Neural progenitor cell (in vitro differentiated cells): ENCODE measurements at regions not wholly inside any gene's neighbourhood (a gene's known extent, or its start where the extent isn't known, plus 50 kb on each side); places are given as distances from the start of the nearest gene placed in this dataset.

Experiments
- DNase-seq: peaks from one replicate; pipeline ENCODE4 v3.0.0-alpha.2; 2016; ENCODE audit warnings: low spot score
- H2AFZ ChIP-seq: fragments of 200-600 bp; sonication (generic); replicated peaks from 2 replicates; pipeline ENCODE4 v1.6.1; 2016; ENCODE audit warnings: antibody characterized with exemption
- H3F3A ChIP-seq: fragments of 200-600 bp; sonication (generic); 2 replicates; pipeline ENCODE4 v1.6.1; 2016; ENCODE audit warnings: antibody characterized with exemption, low read depth
- H3K27ac ChIP-seq: fragments of 200-600 bp; sonication (generic); 2 replicates; pipeline ENCODE4 v1.5.1; 2016; ENCODE audit warnings: mild to moderate bottlenecking
- H3K27me3 ChIP-seq: fragments of 200-600 bp; sonication (generic); 2 replicates; pipeline ENCODE4 v1.6.1; 2016; ENCODE audit warnings: mild to moderate bottlenecking, moderate library complexity
- H3K36me3 ChIP-seq: fragments of 200-600 bp; sonication (generic); 2 replicates; pipeline ENCODE4 v1.5.1; 2016
- H3K4me1 ChIP-seq: fragments of 200-600 bp; sonication (generic); 2 replicates; pipeline ENCODE4 v1.6.1; 2016; ENCODE audit warnings: mixed run types
- H3K4me2 ChIP-seq: fragments of 200-600 bp; sonication (generic); 2 replicates; pipeline ENCODE4 v1.6.1; 2016
- H3K4me3 ChIP-seq: fragments of 200-600 bp; sonication (generic); 2 replicates; pipeline ENCODE4 v1.5.1; 2016
- H3K79me2 ChIP-seq: fragments of 200-600 bp; sonication (generic); 2 replicates; pipeline ENCODE4 v1.6.1; 2016; ENCODE audit warnings: low read depth
- H3K9ac ChIP-seq: fragments of 200-600 bp; sonication (generic); 2 replicates; pipeline ENCODE4 v1.6.1; 2016
- H3K9me3 ChIP-seq: fragments of 200-600 bp; sonication (generic); 2 replicates; pipeline ENCODE4 v1.5.1; 2016; ENCODE audit warnings: low read depth
- H4K20me1 ChIP-seq: fragments of 200-600 bp; sonication (generic); 2 replicates; pipeline ENCODE4 v1.6.1; 2016; ENCODE audit warnings: low read depth
- H3K27ac Mint-ChIP-seq: 3 replicates; pipeline ENCODE4 v1.8.0; 2021; ENCODE audit warnings: mixed read lengths
- H3K27me3 Mint-ChIP-seq: 2 replicates; pipeline ENCODE4 v1.8.0; 2022; ENCODE audit warnings: low read depth, mild to moderate bottlenecking, inconsistent platforms, moderate library complexity, mixed read lengths; ENCODE audit not compliant: insufficient read depth
- H3K36me3 Mint-ChIP-seq: 3 replicates; pipeline ENCODE4 v1.8.0; 2021; ENCODE audit warnings: mixed read lengths
- H3K4me1 Mint-ChIP-seq: 3 replicates; pipeline ENCODE4 v1.8.0; 2021; ENCODE audit warnings: mixed read lengths
- H3K4me3 Mint-ChIP-seq: 3 replicates; pipeline ENCODE4 v1.8.0; 2021; ENCODE audit warnings: mild to moderate bottlenecking, moderate library complexity, mixed read lengths
- H3K9me3 Mint-ChIP-seq: 3 replicates; pipeline ENCODE4 v1.8.0; 2020; ENCODE audit warnings: mixed read lengths
- CTCF ChIP-seq: fragments of 200-600 bp; sonication (generic); IDR thresholded peaks from 2 replicates; pipeline ENCODE4 v1.5.1; 2017; ENCODE audit warnings: antibody characterized with exemption, mild to moderate bottlenecking
- EZH2 ChIP-seq: fragments of 200-600 bp; sonication (generic); IDR thresholded peaks from 2 replicates; pipeline ENCODE4 v1.6.1; 2017; ENCODE audit warnings: antibody characterized with exemption, mild to moderate bottlenecking, moderate library complexity
- EZH2phosphoT487 ChIP-seq: fragments of 200-600 bp; sonication (generic); IDR thresholded peaks from 2 replicates; pipeline ENCODE4 v1.6.1; 2017; ENCODE audit warnings: antibody characterized with exemption

GRCh38 chr11:10388574-10388973, 66.5 kb upstream of the AMPD3 start:
- no peak overlapping the region for H3K9ac ChIP-seq
- no peaks in the 10 kb centered on the region for H3K9me3 ChIP-seq
- no peaks in the 10 kb centered on the region for H4K20me1 ChIP-seq
- Mint-ChIP-seq H3K9me3 (no peaks in the 10 kb centered on the region), H3K27me3 (peaks cover 6% of the 10 kb centered on the region), H3K4me3 (no peak overlapping the region), H3K4me1 (peaks cover 19% of the 10 kb centered on the region), H3K36me3 (no peaks in the 10 kb centered on the region), H3K27ac (no peak overlapping the region)
- no peak overlapping the region for H3K4me3 ChIP-seq
- DNase-seq, result no peak
- no peaks in the 10 kb centered on the region for H3K27me3 ChIP-seq
- H3K27ac ChIP-seq, result no peak overlapping the region
- H3K4me1 ChIP-seq, result peaks cover 4% of the 10 kb centered on the region
- TF ChIP-seq EZH2phosphoT487, result no peak
- TF ChIP-seq CTCF, result no peak
- no peak for TF ChIP-seq EZH2
- H3K79me2 ChIP-seq, result no peaks in the 10 kb centered on the region
- no peak overlapping the region for H2AFZ ChIP-seq
- H3K4me2 ChIP-seq, result no peak overlapping the region
- no peaks in the 10 kb centered on the region for H3K36me3 ChIP-seq
- H3F3A ChIP-seq, result no peaks in the 10 kb centered on the region

- no peak for TF ChIP-seq CTCF
- TF ChIP-seq EZH2phosphoT487, result no peak
- TF ChIP-seq EZH2, result no peak
- no peak overlapping the region for H3K4me2 ChIP-seq
- Mint-ChIP-seq H3K4me3 (no peak overlapping the region), H3K4me1 (peaks cover 21% of the 10 kb centered on the region), H3K27me3 (peaks cover 6% of the 10 kb centered on the region), H3K27ac (no peak overlapping the region), H3K9me3 (no peaks in the 10 kb centered on the region), H3K36me3 (no peaks in the 10 kb centered on the region)
- H3K27me3 ChIP-seq, result no peaks in the 10 kb centered on the region
- no peaks in the 10 kb centered on the region for H4K20me1 ChIP-seq
- no peaks in the 10 kb centered on the region for H3K79me2 ChIP-seq
- H3F3A ChIP-seq, result no peaks in the 10 kb centered on the region
- no peaks in the 10 kb centered on the region for H3K9me3 ChIP-seq
- H2AFZ ChIP-seq, result no peak overlapping the region
- DNase-seq, result no peak
- peaks cover 4% of the 10 kb centered on the region for H3K4me1 ChIP-seq
- H3K36me3 ChIP-seq, result no peaks in the 10 kb centered on the region
- no peak overlapping the region for H3K4me3 ChIP-seq
- H3K27ac ChIP-seq, result no peak overlapping the region
- no peak overlapping the region for H3K9ac ChIP-seq
These were observed 64.7 kb upstream of the AMPD3 start for GRCh38 chr11:10390375-10390774.

- no peak overlapping the region for H2AFZ ChIP-seq
- H3K27ac Mint-ChIP-seq, result peak overlapping the region; percentile 58
- peaks cover 4% of the 10 kb centered on the region for H3K27me3 Mint-ChIP-seq
These were observed 62.7 kb upstream of the AMPD3 start for GRCh38 chr11:10392095-10393079.

More at GRCh38 chr11:10392095-10393079, 62.7 kb upstream of the AMPD3 start:
- peaks cover 3% of the 10 kb centered on the region for H3K4me1 ChIP-seq
- no peak for DNase-seq
- H3K79me2 ChIP-seq, result no peaks in the 10 kb centered on the region
- TF ChIP-seq CTCF (no peak), EZH2phosphoT487 (no peak), EZH2 (no peak)
- H3F3A ChIP-seq, result no peaks in the 10 kb centered on the region
- H3K27ac ChIP-seq, result no peak overlapping the region
- peaks cover 17% of the 10 kb centered on the region for H3K4me1 Mint-ChIP-seq
- H3K4me3 Mint-ChIP-seq, result no peak overlapping the region
- no peaks in the 10 kb centered on the region for H3K9me3 Mint-ChIP-seq
- no peaks in the 10 kb centered on the region for H3K9me3 ChIP-seq
- no peaks in the 10 kb centered on the region for H3K36me3 Mint-ChIP-seq
- H3K4me2 ChIP-seq, result no peak overlapping the region
- no peaks in the 10 kb centered on the region for H4K20me1 ChIP-seq
- no peaks in the 10 kb centered on the region for H3K36me3 ChIP-seq
- H3K27me3 ChIP-seq, result no peaks in the 10 kb centered on the region
- no peak overlapping the region for H3K4me3 ChIP-seq
- no peak overlapping the region for H3K9ac ChIP-seq
